Panc1 (cell line): ENCODE measurements at regions not wholly inside any gene's neighbourhood (a gene's known extent, or its start where the extent isn't known, plus 50 kb on each side); places are given as distances from the start of the nearest gene placed in this dataset.

Experiments used
- ATAC-seq: fragments of 200-7000 bp; cut with Tn5 transposase; 2 replicates; pipeline ENCODE4 v1.9.1; 2020; ENCODE audit warnings: mild to moderate bottlenecking, moderate library complexity
- BruUV-seq: library from RNA; stranded (reverse); fragments of 400-500 nt; replicated peaks from 2 replicates; lab custom pipeline; 2021; lab: Mats Ljungman, UMichigan
- CTCF ChIA-PET: fragments of 300-600 bp; sonication (Branson Sonifier 250); formaldehyde crosslinking; loops from one replicate; lab custom pipeline; 2022; ENCODE audit warnings: antibody characterized with exemption; lab: Charles Lee
- POLR2A ChIA-PET: fragments of 300-600 bp; sonication (Branson Sonifier 250); formaldehyde crosslinking; loops from one replicate; lab custom pipeline; 2022; ENCODE audit warnings: antibody characterized with exemption; lab: Charles Lee
- DNase-seq: peaks from one replicate; pipeline ENCODE4 v3.0.0-alpha.2; 2010; ENCODE audit warnings: low read depth, low spot score
- H3K27ac ChIP-seq: 2 replicates; pipeline ENCODE4 v1.5.1; 2011; ENCODE audit warnings: mild to moderate bottlenecking, low read length, inconsistent platforms
- H3K27me3 ChIP-seq: fragments of 200-500 bp; sonication (Bioruptor generic); 2 replicates; pipeline ENCODE4 v1.6.0; 2014; ENCODE audit warnings: low read length, inconsistent platforms; ENCODE audit not compliant: control insufficient read depth, insufficient read depth
- H3K36me3 ChIP-seq: fragments of 200-500 bp; sonication (Bioruptor generic); 2 replicates; pipeline ENCODE4 v1.5.1; 2014; ENCODE audit warnings: inconsistent platforms, mild to moderate bottlenecking, low read length, moderate library complexity; ENCODE audit not compliant: control insufficient read depth, insufficient read depth
- H3K4me1 ChIP-seq: 2 replicates; pipeline ENCODE4 v1.5.1; 2011; ENCODE audit warnings: inconsistent platforms, mild to moderate bottlenecking, low read length, moderate library complexity; ENCODE audit not compliant: control insufficient read depth, insufficient read depth
- H3K4me3 ChIP-seq, 2 experiments: 2 replicates each; pipeline ENCODE4 v1.5.1; 2011 to 2012; ENCODE audit warnings: low read depth in 2 of 2, low read length in 2 of 2, mild to moderate bottlenecking in 2 of 2, inconsistent platforms in 1 of 2, moderate library complexity in 1 of 2
- H3K9me3 ChIP-seq: fragments of 200-500 bp; sonication (Bioruptor generic); 2 replicates; pipeline ENCODE4 v1.5.1; 2014; ENCODE audit warnings: low read depth, mild to moderate bottlenecking, inconsistent platforms, low read length, moderate library complexity; ENCODE audit not compliant: control insufficient read depth, insufficient read depth
- POLR2AphosphoS5 ChIP-seq: IDR thresholded peaks from 2 replicates; pipeline ENCODE4 v1.6.1; 2012; ENCODE audit warnings: mild to moderate bottlenecking, low read depth, low read length, moderate library complexity
- SIN3A ChIP-seq: IDR thresholded peaks from 2 replicates; pipeline ENCODE4 v1.6.1; 2012; ENCODE audit warnings: low read depth, mild to moderate bottlenecking, low read length, moderate library complexity, borderline replicate concordance; ENCODE audit not compliant: insufficient read depth
- TCF7L2 ChIP-seq: IDR thresholded peaks from 2 replicates; pipeline ENCODE4 v1.6.1; 2011; ENCODE audit warnings: mild to moderate bottlenecking, low read depth, low read length, inconsistent platforms
- in situ Hi-C: cut with HindIII; loops from 2 replicates; pipeline ENCODE4 v1.10.0; 2016; ENCODE audit warnings: low sequenced_read_pairs, low pct_unique_long_range_greater_than_20kb
- intact Hi-C: fragments of 100-400 bp; cut with micrococcal nuclease; formaldehyde crosslinking; loops from one replicate; pipeline ENCODE4 v1.10.0; 2022; ENCODE audit not compliant: unreplicated experiment
- TF ChIP-seq, protein P1 (sequence below): fragments of 450-650 bp; IDR thresholded peaks from 2 replicates; pipeline ENCODE4 v1.5.1; 2017; ENCODE audit warnings: mild to moderate bottlenecking
- TF ChIP-seq, protein P2 (sequence below), 2 experiments: IDR thresholded peaks; 2 replicates each; pipeline ENCODE4 v1.6.1; 2011 to 2012; ENCODE audit warnings: low read depth in 2 of 2, control low read depth in 1 of 2, low read length in 1 of 2, mild to moderate bottlenecking in 1 of 2, moderate library complexity in 1 of 2; ENCODE audit not compliant: insufficient read depth in 1 of 2

DNA sequence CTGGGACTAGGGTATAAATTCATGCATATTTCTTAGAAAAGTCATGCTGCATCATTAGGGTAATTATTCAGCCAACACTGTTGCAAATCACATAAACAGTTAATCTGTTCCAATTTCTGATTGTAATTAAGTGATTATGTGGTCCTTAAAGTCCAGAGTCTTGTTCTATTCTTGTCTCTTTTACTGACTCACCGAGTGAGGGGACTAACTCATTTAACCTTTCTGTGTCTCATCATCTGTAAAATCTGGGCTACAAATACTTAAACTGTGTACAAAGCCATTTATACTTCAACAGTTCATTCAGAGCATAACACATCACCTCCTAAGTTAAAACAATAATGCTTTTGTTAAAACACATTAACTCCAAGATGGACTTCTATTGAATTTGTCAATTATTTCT, 65.4 kb upstream of the KLHL13 start:
- CTCF ChIA-PET: no interaction called here
- intact Hi-C loops (no loop called here), in situ Hi-C loops (no loop called here)
- Histone ChIP-seq H3K27ac (no peak overlapping the region), H3K4me1 (no peaks in the 10 kb centered on the region), H3K9me3 (no peaks in the 10 kb centered on the region), H3K27me3 (no peaks in the 10 kb centered on the region), H3K36me3 (no peaks in the 10 kb centered on the region), H3K4me3 (no peak overlapping the region)
- TF ChIP-seq, protein P1, sequence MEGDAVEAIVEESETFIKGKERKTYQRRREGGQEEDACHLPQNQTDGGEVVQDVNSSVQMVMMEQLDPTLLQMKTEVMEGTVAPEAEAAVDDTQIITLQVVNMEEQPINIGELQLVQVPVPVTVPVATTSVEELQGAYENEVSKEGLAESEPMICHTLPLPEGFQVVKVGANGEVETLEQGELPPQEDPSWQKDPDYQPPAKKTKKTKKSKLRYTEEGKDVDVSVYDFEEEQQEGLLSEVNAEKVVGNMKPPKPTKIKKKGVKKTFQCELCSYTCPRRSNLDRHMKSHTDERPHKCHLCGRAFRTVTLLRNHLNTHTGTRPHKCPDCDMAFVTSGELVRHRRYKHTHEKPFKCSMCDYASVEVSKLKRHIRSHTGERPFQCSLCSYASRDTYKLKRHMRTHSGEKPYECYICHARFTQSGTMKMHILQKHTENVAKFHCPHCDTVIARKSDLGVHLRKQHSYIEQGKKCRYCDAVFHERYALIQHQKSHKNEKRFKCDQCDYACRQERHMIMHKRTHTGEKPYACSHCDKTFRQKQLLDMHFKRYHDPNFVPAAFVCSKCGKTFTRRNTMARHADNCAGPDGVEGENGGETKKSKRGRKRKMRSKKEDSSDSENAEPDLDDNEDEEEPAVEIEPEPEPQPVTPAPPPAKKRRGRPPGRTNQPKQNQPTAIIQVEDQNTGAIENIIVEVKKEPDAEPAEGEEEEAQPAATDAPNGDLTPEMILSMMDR: no peak
- TF ChIP-seq TCF7L2 (no peak), POLR2AphosphoS5 (no peak), SIN3A (no peak)
- TF ChIP-seq, protein P2, sequence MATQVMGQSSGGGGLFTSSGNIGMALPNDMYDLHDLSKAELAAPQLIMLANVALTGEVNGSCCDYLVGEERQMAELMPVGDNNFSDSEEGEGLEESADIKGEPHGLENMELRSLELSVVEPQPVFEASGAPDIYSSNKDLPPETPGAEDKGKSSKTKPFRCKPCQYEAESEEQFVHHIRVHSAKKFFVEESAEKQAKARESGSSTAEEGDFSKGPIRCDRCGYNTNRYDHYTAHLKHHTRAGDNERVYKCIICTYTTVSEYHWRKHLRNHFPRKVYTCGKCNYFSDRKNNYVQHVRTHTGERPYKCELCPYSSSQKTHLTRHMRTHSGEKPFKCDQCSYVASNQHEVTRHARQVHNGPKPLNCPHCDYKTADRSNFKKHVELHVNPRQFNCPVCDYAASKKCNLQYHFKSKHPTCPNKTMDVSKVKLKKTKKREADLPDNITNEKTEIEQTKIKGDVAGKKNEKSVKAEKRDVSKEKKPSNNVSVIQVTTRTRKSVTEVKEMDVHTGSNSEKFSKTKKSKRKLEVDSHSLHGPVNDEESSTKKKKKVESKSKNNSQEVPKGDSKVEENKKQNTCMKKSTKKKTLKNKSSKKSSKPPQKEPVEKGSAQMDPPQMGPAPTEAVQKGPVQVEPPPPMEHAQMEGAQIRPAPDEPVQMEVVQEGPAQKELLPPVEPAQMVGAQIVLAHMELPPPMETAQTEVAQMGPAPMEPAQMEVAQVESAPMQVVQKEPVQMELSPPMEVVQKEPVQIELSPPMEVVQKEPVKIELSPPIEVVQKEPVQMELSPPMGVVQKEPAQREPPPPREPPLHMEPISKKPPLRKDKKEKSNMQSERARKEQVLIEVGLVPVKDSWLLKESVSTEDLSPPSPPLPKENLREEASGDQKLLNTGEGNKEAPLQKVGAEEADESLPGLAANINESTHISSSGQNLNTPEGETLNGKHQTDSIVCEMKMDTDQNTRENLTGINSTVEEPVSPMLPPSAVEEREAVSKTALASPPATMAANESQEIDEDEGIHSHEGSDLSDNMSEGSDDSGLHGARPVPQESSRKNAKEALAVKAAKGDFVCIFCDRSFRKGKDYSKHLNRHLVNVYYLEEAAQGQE (IDR thresholded peaks at IDR 0.05; ENCODE audit: insufficient read depth in 1 of 2, low read depth in 2 of 2, low read length in 1 of 2): no peak
- DNase-seq: no peak
- no TSS peak for BruUV-seq
- POLR2A ChIA-PET: no interaction called here
- ATAC-seq: no peak

DNA sequence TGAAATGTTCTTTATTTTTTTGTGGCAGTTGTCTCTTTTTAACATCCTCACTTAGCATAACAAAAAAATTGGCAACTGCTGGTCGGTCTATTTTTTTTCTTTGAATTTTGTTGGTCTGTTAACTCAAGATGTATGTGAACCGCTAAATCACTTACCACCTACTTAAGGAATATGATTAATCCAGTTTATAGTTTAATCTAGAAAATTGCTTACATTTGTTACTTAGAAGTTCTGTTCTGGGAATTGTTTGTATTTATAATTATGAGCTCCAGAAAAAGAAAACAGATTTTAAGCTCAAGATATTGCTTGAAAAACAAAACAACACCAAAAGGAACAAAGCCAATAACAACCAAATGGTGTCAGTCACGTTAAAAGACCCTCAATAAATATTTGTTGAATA, 66.1 kb upstream of the KLHL13 start:
- in situ Hi-C loops (no loop called here), intact Hi-C loops (no loop called here)
- TF ChIP-seq, protein P1: no peak
- TF ChIP-seq, protein P2 (IDR thresholded peaks at IDR 0.05; ENCODE audit: insufficient read depth in 1 of 2, low read depth in 2 of 2, low read length in 1 of 2): no peak
- TF ChIP-seq POLR2AphosphoS5 (no peak), SIN3A (no peak), TCF7L2 (no peak)
- no peaks in the 10 kb centered on the region for H3K4me1 ChIP-seq
- BruUV-seq: no TSS peak
- no peaks in the 10 kb centered on the region for H3K27me3 ChIP-seq
- H3K4me3 ChIP-seq: no peak overlapping the region
- ChIA-PET CTCF (no interaction called here), POLR2A (no interaction called here)
- DNase-seq: no peak
- ATAC-seq: no peak
- no peak overlapping the region for H3K27ac ChIP-seq
- no peaks in the 10 kb centered on the region for H3K36me3 ChIP-seq
- H3K9me3 ChIP-seq: no peaks in the 10 kb centered on the region
